ENCODE measurements at regions not wholly inside any gene's neighbourhood (a gene's known extent, or its start where the extent isn't known, plus 50 kb on each side); places are given as distances from the start of the nearest gene placed in this dataset.

DNA sequence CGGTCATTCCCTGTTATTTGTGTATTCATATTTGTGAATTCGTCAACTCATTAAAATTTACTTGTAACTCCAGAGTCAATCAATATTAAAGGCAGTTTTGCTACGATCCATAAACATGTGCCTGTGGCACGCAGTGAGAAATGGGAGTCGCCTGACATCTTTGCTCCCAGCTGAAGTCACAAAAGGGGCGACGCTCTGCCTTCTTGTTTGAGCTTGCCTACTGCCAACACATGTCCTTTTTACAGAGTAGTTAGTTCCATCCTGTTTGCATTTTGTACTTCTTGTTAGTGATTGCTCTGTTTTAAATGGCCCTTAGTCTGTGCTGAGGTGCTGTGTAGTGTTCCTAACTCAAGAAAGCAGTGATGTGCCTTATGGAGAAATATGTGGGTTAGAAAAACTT, 305.3 kb downstream of the ETS1 start:
- Histone ChIP-seq H4K8ac (ENCODE audit: low read length) (no peak overlapping the region), H4K91ac (ENCODE audit: low read length) (no peak overlapping the region), H3K4me1 (ENCODE audit: control insufficient read depth, insufficient read depth, low read depth, low read length) (peaks cover 2% of the 10 kb centered on the region), H3K4ac (ENCODE audit: low read depth in 1 of 2, low read length in 2 of 2) (no peak overlapping the region), H2AFZ (ENCODE audit: low read depth, low read length) (no peak overlapping the region), H3K9ac (ENCODE audit: low read length) (no peak overlapping the region), H2BK12ac (ENCODE audit: low read length in 2 of 2) (peak overlapping the region in 1 of 2 experiments; percentile 10), H3K14ac (ENCODE audit: low read length in 2 of 2) (no peak overlapping the region), H2AK5ac (ENCODE audit: low read length, severe bottlenecking) (no peak overlapping the region), H3K4me2 (ENCODE audit: low read length, poor library complexity, severe bottlenecking) (no peak overlapping the region), H3K27ac (ENCODE audit: low read length, poor library complexity, severe bottlenecking) (no peak overlapping the region), H3K23ac (ENCODE audit: low read length in 2 of 2) (no peak overlapping the region), H3K27me3 (ENCODE audit: control insufficient read depth in 1 of 2, insufficient read depth in 1 of 2, low read length in 2 of 2) (no peaks in the 10 kb centered on the region), H3K4me3 (ENCODE audit: insufficient read depth in 1 of 2, low read depth in 1 of 2, low read length in 2 of 2) (no peak overlapping the region), H3K79me1 (replicated peaks; ENCODE audit: low read length, poor library complexity, severe bottlenecking) (no peaks in the 10 kb centered on the region), H3K9me3 (ENCODE audit: control insufficient read depth, low read length) (no peaks in the 10 kb centered on the region), H3K36me3 (ENCODE audit: control insufficient read depth in 1 of 2, insufficient read depth in 2 of 2, low read depth in 1 of 2, low read length in 2 of 2) (no peaks in the 10 kb centered on the region), H3K18ac (ENCODE audit: low read depth in 1 of 2, low read length in 2 of 2) (no peak overlapping the region), H2BK5ac (ENCODE audit: low read depth, low read length, poor library complexity, severe bottlenecking) (no peak overlapping the region), H2BK15ac (ENCODE audit: low read depth, poor library complexity, severe bottlenecking) (no peak overlapping the region), H2BK120ac (ENCODE audit: low read depth, low read length) (no peak overlapping the region)
- 94% methylated on average over 5 of the region's 7 CpGs for WGBS
- DNase-seq = no peak

DNA sequence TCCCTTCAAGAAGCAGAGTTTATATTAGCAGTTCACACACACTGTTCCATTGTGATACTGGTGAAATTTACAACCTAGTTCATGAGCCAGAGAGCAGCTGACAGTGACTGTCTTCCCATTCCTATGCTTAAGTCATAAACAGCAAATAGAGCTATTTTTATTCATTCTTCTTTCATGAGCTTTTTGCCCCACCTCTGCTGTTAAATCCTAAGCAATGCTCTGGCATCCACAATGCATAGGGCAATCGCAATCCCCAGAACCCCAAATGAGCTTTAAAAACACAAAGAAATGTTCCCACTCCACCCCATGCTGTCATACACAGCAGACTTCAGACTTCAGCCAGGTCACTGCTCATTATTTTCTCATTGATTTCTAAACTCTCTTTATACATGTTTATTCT, 307.5 kb downstream of the ETS1 start:
- no peak overlapping the region for H2AFZ ChIP-seq (ENCODE audit: low read depth, low read length)
- no peak overlapping the region for H3K27ac ChIP-seq (ENCODE audit: low read length, poor library complexity, severe bottlenecking)
- H3K36me3 ChIP-seq (ENCODE audit: control insufficient read depth in 1 of 2, insufficient read depth in 2 of 2, low read depth in 1 of 2, low read length in 2 of 2) = no peaks in the 10 kb centered on the region
- no peak overlapping the region for H2BK15ac ChIP-seq (ENCODE audit: low read depth, poor library complexity, severe bottlenecking)
- DNase-seq = peak; percentile 75
- H3K4me1 ChIP-seq (ENCODE audit: control insufficient read depth, insufficient read depth, low read depth, low read length) = peaks cover 2% of the 10 kb centered on the region
- no peak overlapping the region for H4K8ac ChIP-seq (ENCODE audit: low read length)
- 42% methylated on average over 1 of the region's 1 CpG for WGBS
- no peak overlapping the region for H2BK12ac ChIP-seq (ENCODE audit: low read length in 2 of 2)
- H3K23ac ChIP-seq (ENCODE audit: low read length in 2 of 2) = no peak overlapping the region
- H3K18ac ChIP-seq (ENCODE audit: low read depth in 1 of 2, low read length in 2 of 2) = no peak overlapping the region
- no peak overlapping the region for H2BK5ac ChIP-seq (ENCODE audit: low read depth, low read length, poor library complexity, severe bottlenecking)
- no peak overlapping the region for H2AK5ac ChIP-seq (ENCODE audit: low read length, severe bottlenecking)
- no peak overlapping the region for H2BK120ac ChIP-seq (ENCODE audit: low read depth, low read length)
- H3K79me1 ChIP-seq (replicated peaks; ENCODE audit: low read length, poor library complexity, severe bottlenecking) = no peaks in the 10 kb centered on the region
- H3K4me2 ChIP-seq (ENCODE audit: low read length, poor library complexity, severe bottlenecking) = no peak overlapping the region
- peak overlapping the region; percentile 80 for H3K9ac ChIP-seq (ENCODE audit: low read length)
- no peaks in the 10 kb centered on the region for H3K9me3 ChIP-seq (ENCODE audit: control insufficient read depth, low read length)
- H3K14ac ChIP-seq (ENCODE audit: low read length in 2 of 2) = no peak overlapping the region
- H3K27me3 ChIP-seq (ENCODE audit: control insufficient read depth in 1 of 2, insufficient read depth in 1 of 2, low read length in 2 of 2) = no peaks in the 10 kb centered on the region
- H4K91ac ChIP-seq (ENCODE audit: low read length) = no peak overlapping the region
- H3K4ac ChIP-seq (ENCODE audit: low read depth in 1 of 2, low read length in 2 of 2) = no peak overlapping the region
- no peak overlapping the region for H3K4me3 ChIP-seq (ENCODE audit: insufficient read depth in 1 of 2, low read depth in 1 of 2, low read length in 2 of 2)

DNA sequence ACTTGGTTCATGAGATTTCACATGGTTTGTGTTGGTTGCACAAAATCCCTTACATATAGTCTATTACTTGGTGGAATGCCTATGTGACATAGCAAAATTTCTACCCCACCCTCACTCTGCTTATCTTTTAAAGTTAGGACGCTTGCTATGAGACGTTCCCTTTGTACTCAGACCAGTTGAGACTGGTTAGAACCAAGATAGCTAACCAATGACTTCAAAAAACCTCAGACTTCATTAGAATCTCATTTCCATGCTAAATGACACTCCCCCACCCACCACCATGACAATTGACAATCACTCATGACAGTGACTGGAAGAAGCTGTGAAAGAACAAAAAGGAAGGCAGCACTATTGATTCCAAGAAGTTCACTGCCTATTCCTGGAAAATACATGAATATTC, 313.6 kb downstream of the ETS1 start:
- Histone ChIP-seq H3K9me3 (ENCODE audit: control insufficient read depth, low read length) (no peaks in the 10 kb centered on the region), H2BK15ac (ENCODE audit: low read depth, poor library complexity, severe bottlenecking) (no peak overlapping the region), H2AFZ (ENCODE audit: low read depth, low read length) (no peak overlapping the region), H3K4me2 (ENCODE audit: low read length, poor library complexity, severe bottlenecking) (no peak overlapping the region), H4K91ac (ENCODE audit: low read length) (no peak overlapping the region), H3K27ac (ENCODE audit: low read length, poor library complexity, severe bottlenecking) (no peak overlapping the region), H2BK12ac (ENCODE audit: low read length in 2 of 2) (no peak overlapping the region), H2AK5ac (ENCODE audit: low read length, severe bottlenecking) (no peak overlapping the region), H3K18ac (ENCODE audit: low read depth in 1 of 2, low read length in 2 of 2) (no peak overlapping the region), H3K23ac (ENCODE audit: low read length in 2 of 2) (no peak overlapping the region), H3K27me3 (ENCODE audit: control insufficient read depth in 1 of 2, insufficient read depth in 1 of 2, low read length in 2 of 2) (no peaks in the 10 kb centered on the region), H3K4ac (ENCODE audit: low read depth in 1 of 2, low read length in 2 of 2) (no peak overlapping the region), H3K79me1 (replicated peaks; ENCODE audit: low read length, poor library complexity, severe bottlenecking) (no peaks in the 10 kb centered on the region), H3K14ac (ENCODE audit: low read length in 2 of 2) (no peak overlapping the region), H3K36me3 (ENCODE audit: control insufficient read depth in 1 of 2, insufficient read depth in 2 of 2, low read depth in 1 of 2, low read length in 2 of 2) (no peaks in the 10 kb centered on the region), H4K8ac (ENCODE audit: low read length) (no peak overlapping the region), H3K4me3 (ENCODE audit: insufficient read depth in 1 of 2, low read depth in 1 of 2, low read length in 2 of 2) (no peak overlapping the region), H3K4me1 (ENCODE audit: control insufficient read depth, insufficient read depth, low read depth, low read length) (no peaks in the 10 kb centered on the region), H2BK5ac (ENCODE audit: low read depth, low read length, poor library complexity, severe bottlenecking) (no peak overlapping the region), H3K9ac (ENCODE audit: low read length) (no peak overlapping the region), H2BK120ac (ENCODE audit: low read depth, low read length) (no peak overlapping the region)
- DNase-seq = no peak
- 93% methylated on average over 2 of the region's 2 CpGs for WGBS

DNA sequence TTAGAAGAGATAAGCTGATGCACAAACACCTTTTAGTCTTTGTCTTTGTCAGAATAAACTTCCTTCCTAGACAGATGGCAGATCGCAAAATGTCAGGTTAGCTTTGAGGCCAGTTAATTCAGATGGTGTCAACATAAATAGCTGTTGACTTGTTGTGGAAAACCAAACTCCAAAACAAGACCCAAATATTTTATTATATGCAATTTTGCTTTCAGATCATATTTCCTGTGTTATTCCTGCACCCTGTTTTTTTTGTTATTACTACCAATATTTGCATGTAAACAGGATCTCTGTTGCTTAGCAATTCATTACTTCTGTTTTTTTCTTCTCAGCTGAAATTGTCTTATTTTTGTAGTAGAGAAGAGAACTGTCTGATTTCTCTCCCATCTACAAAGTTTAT, 316.0 kb downstream of the ETS1 start:
- WGBS = no CpG with 5 or more reads among the region's 1 CpG
- Histone ChIP-seq H3K36me3 (ENCODE audit: control insufficient read depth in 1 of 2, insufficient read depth in 2 of 2, low read depth in 1 of 2, low read length in 2 of 2) (no peaks in the 10 kb centered on the region), H3K14ac (ENCODE audit: low read length in 2 of 2) (no peak overlapping the region), H2AK5ac (ENCODE audit: low read length, severe bottlenecking) (no peak overlapping the region), H2BK15ac (ENCODE audit: low read depth, poor library complexity, severe bottlenecking) (no peak overlapping the region), H3K4me2 (ENCODE audit: low read length, poor library complexity, severe bottlenecking) (no peak overlapping the region), H3K4me1 (ENCODE audit: control insufficient read depth, insufficient read depth, low read depth, low read length) (no peaks in the 10 kb centered on the region), H2AFZ (ENCODE audit: low read depth, low read length) (no peak overlapping the region), H3K9ac (ENCODE audit: low read length) (no peak overlapping the region), H4K91ac (ENCODE audit: low read length) (no peak overlapping the region), H3K79me1 (replicated peaks; ENCODE audit: low read length, poor library complexity, severe bottlenecking) (no peaks in the 10 kb centered on the region), H3K23ac (ENCODE audit: low read length in 2 of 2) (no peak overlapping the region), H3K18ac (ENCODE audit: low read depth in 1 of 2, low read length in 2 of 2) (no peak overlapping the region), H3K9me3 (ENCODE audit: control insufficient read depth, low read length) (no peaks in the 10 kb centered on the region), H2BK5ac (ENCODE audit: low read depth, low read length, poor library complexity, severe bottlenecking) (no peak overlapping the region), H4K8ac (ENCODE audit: low read length) (no peak overlapping the region), H3K27ac (ENCODE audit: low read length, poor library complexity, severe bottlenecking) (no peak overlapping the region), H2BK12ac (ENCODE audit: low read length in 2 of 2) (no peak overlapping the region), H3K27me3 (ENCODE audit: control insufficient read depth in 1 of 2, insufficient read depth in 1 of 2, low read length in 2 of 2) (no peaks in the 10 kb centered on the region), H2BK120ac (ENCODE audit: low read depth, low read length) (no peak overlapping the region), H3K4me3 (ENCODE audit: insufficient read depth in 1 of 2, low read depth in 1 of 2, low read length in 2 of 2) (no peak overlapping the region), H3K4ac (ENCODE audit: low read depth in 1 of 2, low read length in 2 of 2) (no peak overlapping the region)
- peak; percentile 13 for DNase-seq

Measured in mesenchymal stem cell (in vitro differentiated cells and primary cell).